ENCODE measurements at regions not wholly inside any gene's neighbourhood (a gene's known extent, or its start where the extent isn't known, plus 50 kb on each side); places are given as distances from the start of the nearest gene placed in this dataset.

DNA sequence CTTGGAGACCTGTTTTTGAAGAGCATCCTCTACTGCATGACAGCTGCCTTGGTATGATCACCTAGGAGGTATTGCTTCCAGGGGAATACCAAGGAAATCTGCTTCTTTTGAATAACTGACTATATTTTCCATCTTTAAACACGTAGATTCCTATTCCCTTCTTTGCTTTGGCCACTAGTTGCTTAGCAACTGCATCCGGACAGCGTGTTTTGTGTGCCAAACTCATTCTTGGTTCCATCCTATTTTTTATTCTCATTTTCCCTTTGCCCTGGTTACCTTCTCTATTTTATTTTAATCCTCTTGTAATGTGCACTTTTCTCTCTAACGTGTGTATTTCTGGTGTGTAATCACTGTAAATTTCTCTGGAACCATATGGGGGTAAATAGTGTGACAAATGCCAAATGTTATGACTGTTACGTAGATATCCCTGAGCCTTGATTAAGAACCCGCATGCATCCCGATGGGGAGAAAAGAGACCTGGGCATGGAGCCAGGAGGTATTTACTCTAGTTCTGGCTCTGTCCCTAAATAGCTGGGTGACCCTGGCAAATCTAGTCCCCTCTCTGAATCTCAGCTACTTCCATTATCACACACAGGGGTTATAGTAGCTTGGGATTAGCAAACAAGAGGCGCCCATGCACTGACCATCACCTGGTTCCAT is 241.7 kb downstream of the MIAT start:
- no peak for DNase-seq (ENCODE audit: low read depth in 1 of 2, low spot score in 1 of 2)
- Histone ChIP-seq H3K4me3 (no peak overlapping the region), H3K27me3 (no peaks in the 10 kb centered on the region), H3K9me3 (ENCODE audit: low read depth) (no peaks in the 10 kb centered on the region), H3K4me1 (ENCODE audit: low read depth) (peaks cover 26% of the 10 kb centered on the region), H3K36me3 (no peaks in the 10 kb centered on the region), H3K27ac (no peak overlapping the region)
- TF ChIP-seq, protein P1, sequence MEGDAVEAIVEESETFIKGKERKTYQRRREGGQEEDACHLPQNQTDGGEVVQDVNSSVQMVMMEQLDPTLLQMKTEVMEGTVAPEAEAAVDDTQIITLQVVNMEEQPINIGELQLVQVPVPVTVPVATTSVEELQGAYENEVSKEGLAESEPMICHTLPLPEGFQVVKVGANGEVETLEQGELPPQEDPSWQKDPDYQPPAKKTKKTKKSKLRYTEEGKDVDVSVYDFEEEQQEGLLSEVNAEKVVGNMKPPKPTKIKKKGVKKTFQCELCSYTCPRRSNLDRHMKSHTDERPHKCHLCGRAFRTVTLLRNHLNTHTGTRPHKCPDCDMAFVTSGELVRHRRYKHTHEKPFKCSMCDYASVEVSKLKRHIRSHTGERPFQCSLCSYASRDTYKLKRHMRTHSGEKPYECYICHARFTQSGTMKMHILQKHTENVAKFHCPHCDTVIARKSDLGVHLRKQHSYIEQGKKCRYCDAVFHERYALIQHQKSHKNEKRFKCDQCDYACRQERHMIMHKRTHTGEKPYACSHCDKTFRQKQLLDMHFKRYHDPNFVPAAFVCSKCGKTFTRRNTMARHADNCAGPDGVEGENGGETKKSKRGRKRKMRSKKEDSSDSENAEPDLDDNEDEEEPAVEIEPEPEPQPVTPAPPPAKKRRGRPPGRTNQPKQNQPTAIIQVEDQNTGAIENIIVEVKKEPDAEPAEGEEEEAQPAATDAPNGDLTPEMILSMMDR (IDR thresholded peaks at IDR 0.05; ENCODE audit: low read depth, low read length) = no peak

DNA sequence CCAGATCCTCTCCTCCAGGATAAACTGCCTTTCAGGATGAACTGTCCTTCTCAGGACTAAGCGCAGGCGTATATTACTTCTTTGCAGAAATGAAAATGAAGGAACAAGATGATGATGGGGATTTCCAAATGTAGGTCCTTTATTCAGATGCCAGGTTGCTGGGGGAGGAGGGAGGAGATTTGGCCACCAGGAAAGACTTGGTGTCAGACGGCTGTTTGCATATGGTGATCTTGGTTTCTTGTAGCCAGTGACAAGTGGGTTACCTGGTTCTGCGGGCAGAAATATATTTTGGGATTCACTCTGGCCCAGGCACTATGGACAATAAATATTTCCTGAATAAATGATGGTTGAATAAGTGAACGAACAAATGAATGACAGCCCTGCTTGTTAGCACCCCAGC is 243.4 kb downstream of the MIAT start:
- Histone ChIP-seq H3K4me1 (ENCODE audit: low read depth) (peaks cover 26% of the 10 kb centered on the region), H3K27me3 (peaks cover 12% of the 10 kb centered on the region), H3K4me3 (no peak overlapping the region), H3K36me3 (no peaks in the 10 kb centered on the region), H3K27ac (no peak overlapping the region), H3K9me3 (ENCODE audit: low read depth) (no peaks in the 10 kb centered on the region)
- no peak for DNase-seq (ENCODE audit: low read depth in 1 of 2, low spot score in 1 of 2)
- TF ChIP-seq, protein P1 (IDR thresholded peaks at IDR 0.05; ENCODE audit: low read depth, low read length) = no peak

DNA sequence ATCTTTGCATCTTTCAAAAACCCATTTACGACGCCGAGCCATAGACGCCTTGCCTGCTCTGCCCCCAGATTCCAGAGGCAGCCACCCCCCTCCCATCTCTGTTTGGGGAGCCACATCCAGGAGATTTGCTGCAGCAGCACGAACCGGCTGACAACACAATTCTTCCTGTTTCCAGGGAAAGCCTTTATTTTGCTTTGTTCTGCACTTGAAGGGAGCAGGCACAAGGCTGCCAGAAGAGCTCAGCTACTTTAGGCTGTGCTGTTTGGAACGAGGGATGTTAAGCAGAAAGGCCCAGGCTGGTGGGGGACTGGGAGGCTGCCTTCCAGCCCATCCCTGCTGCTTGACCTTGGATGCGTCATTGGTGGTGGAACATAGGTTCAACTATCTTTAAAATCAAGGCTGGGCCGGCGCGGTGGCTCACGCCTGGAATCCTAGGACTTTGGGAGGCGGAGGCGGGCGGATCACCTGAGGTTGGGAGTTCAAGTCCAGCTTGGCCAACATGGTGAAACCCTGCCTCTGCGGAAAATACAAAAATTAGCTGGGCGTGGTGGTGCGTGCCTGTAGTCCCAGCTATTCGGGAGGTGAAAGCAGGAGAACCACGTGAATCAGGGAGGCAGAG is 243.9 kb downstream of the MIAT start:
- peaks cover 26% of the 10 kb centered on the region for H3K4me1 ChIP-seq (ENCODE audit: low read depth)
- TF ChIP-seq, protein P1 (IDR thresholded peaks at IDR 0.05; ENCODE audit: low read depth, low read length) = no peak
- H3K27me3 ChIP-seq = peaks cover 17% of the 10 kb centered on the region
- no peak overlapping the region for H3K4me3 ChIP-seq
- H3K36me3 ChIP-seq = no peaks in the 10 kb centered on the region
- H3K9me3 ChIP-seq (ENCODE audit: low read depth) = no peaks in the 10 kb centered on the region
- DNase-seq (ENCODE audit: low read depth in 1 of 2, low spot score in 1 of 2) = no peak
- no peak overlapping the region for H3K27ac ChIP-seq

DNA sequence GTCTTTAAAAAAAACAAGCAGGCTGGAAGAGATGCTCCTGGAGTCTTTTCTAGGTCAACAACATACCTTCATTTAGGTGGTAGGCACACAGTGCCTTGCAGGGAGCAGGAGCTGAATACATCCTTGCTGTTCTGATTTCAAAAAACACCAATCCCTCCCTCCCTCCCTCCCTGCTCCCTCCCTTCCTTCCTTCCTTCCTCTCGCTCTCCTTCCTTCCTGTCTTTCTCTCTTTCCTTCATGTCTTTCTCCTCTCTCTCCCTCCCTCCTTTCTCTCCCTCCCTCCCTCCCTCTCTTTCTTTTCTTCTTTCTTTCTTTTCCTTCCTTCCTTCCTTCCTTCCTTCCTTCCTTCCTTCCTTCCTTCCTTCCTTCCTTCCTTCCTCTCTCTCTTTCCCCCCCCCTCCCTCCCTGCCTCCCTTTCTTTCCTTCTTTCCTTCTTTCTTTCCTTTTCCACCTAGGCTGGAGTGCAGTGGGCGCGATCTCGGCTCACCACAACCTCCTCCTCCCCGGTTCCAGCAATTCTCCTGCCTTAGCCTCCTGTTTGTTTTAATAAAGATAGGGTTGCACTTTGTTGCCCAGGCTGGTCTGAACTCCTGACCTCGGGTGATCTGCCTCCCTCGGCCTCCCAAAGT is 245.1 kb downstream of the MIAT start:
- H3K4me3 ChIP-seq = no peak overlapping the region
- DNase-seq (ENCODE audit: low read depth in 1 of 2, low spot score in 1 of 2) = no peak
- TF ChIP-seq, protein P1 (IDR thresholded peaks at IDR 0.05; ENCODE audit: low read depth, low read length) = no peak
- peaks cover 17% of the 10 kb centered on the region for H3K27me3 ChIP-seq
- peak overlapping the region; percentile 73 for H3K27ac ChIP-seq
- peaks cover 26% of the 10 kb centered on the region for H3K4me1 ChIP-seq (ENCODE audit: low read depth)
- H3K9me3 ChIP-seq (ENCODE audit: low read depth) = no peaks in the 10 kb centered on the region
- no peaks in the 10 kb centered on the region for H3K36me3 ChIP-seq

DNA sequence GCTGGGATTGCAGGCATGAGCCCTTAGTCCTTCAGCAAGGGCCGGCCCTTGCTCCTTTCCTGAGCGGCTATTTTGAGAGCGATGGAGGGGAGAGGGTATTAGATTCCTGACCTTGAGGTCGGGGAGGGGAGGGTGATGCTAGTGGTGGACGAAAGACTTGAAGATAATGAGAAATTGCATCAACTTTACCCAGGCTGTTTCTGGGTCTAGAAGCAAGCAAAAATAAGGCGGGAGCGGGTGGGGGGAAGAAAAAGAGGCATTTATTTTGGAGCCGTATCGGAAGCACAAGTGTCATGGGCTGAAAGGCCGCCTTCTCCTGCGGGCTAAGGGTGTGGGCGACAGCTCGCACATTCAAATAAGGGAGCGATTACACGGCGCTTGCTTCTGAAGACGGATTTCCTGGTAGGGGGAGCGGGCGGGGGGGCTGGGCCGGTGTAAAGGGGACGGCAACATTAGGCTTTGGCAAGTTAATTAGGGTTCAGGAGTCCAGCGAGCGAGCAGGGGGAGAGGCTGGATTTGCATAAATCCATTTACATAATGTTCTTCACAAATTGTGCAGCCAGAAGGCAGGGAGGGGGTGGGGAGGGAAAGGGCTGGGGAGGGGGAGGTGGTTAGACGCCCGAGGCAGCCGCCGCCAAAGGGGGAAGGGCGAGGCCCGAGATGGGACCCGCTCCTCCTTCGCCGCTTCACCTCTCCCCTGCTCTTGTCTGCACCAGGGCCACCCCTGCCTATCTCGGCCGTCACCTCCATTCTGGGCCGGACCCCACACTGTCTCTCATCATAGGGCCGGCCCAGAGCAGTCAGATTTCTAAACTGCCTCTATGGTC is 245.9 kb downstream of the MIAT start:
- no peaks in the 10 kb centered on the region for H3K36me3 ChIP-seq
- H3K27me3 ChIP-seq = peaks cover 17% of the 10 kb centered on the region
- peak overlapping the region; percentile 73 for H3K27ac ChIP-seq
- H3K4me1 ChIP-seq (ENCODE audit: low read depth) = peaks cover 26% of the 10 kb centered on the region
- TF ChIP-seq, protein P1 (IDR thresholded peaks at IDR 0.05; ENCODE audit: low read depth, low read length) = no peak
- peak overlapping the region; percentile 19 for H3K4me3 ChIP-seq
- H3K9me3 ChIP-seq (ENCODE audit: low read depth) = no peaks in the 10 kb centered on the region
- DNase-seq (ENCODE audit: low read depth in 1 of 2, low spot score in 1 of 2) = peak in 1 of 2 donors; percentile 73

Data from cardiac muscle cell (in vitro differentiated cells and primary cell).